Upper lobe of left lung (tissue), 6 donors: ENCODE measurements at regions not wholly inside any gene's neighbourhood (a gene's known extent, or its start where the extent isn't known, plus 50 kb on each side); places are given as distances from the start of the nearest gene placed in this dataset.
"Not testable (repeated sequence)": the region's sequence is repeated elsewhere in the genome, so short reads cannot be mapped to it uniquely, and the experiment has no call there.

ENCODE experiments used
- ATAC-seq, 2 donors: fragments of 200-7000 bp; cut with Tn5 transposase; one replicate each; pipeline ENCODE4 v1.9.1; 2022; ENCODE audit warnings: mild to moderate bottlenecking in 2 of 2, moderate library complexity in 2 of 2; ENCODE audit not compliant: low FRiP score in 2 of 2
- DNase-seq, 2 donors: peaks; one replicate each; pipeline ENCODE4 v3.0.0-alpha.2; 2019 to 2020
- H3K27ac ChIP-seq, 4 donors: fragments of 200-600 bp; sonication (generic); one replicate each; pipeline ENCODE4 v1.5.1; 2016 to 2019
- H3K27me3 ChIP-seq, 4 donors: fragments of 200-600 bp; sonication (generic); one replicate each; pipeline ENCODE4 v1.5.1; 2017 to 2019
- H3K36me3 ChIP-seq, 4 donors: fragments of 200-600 bp; sonication (generic); one replicate each; pipeline ENCODE4 v1.5.1; 2016 to 2019
- H3K4me1 ChIP-seq, 4 donors: fragments of 200-600 bp; sonication (generic); one replicate each; pipeline ENCODE4 v1.5.1; 2018 to 2019
- H3K4me3 ChIP-seq, 4 donors: fragments of 200-600 bp; sonication (generic); one replicate each; pipeline ENCODE4 v1.5.1; 2017 to 2019; ENCODE audit warnings: mild to moderate bottlenecking in 2 of 4, moderate library complexity in 1 of 4
- H3K9me3 ChIP-seq, 4 donors: fragments of 200-600 bp; sonication (generic); one replicate each; pipeline ENCODE4 v1.5.1; 2018 to 2019
- CTCF ChIP-seq, 6 experiments: fragments of 450-650 bp in 4 of 6; fragments of 200-600 bp in 2 of 6; sonication (generic) in 2 of 6; IDR thresholded peaks; one replicate each; pipeline ENCODE4 v1.5.1; 2016 to 2019; ENCODE audit warnings: antibody characterized with exemption in 6 of 6
- EP300 ChIP-seq, 4 donors: sonication (generic); formaldehyde crosslinking; IDR thresholded peaks; one replicate each; pipeline ENCODE4 v1.5.1; 2017; ENCODE audit warnings: antibody characterized with exemption in 4 of 4, control low read depth in 2 of 4
- POLR2A ChIP-seq, 4 donors: fragments of 450-650 bp; IDR thresholded peaks; one replicate each; pipeline ENCODE4 v1.5.1; 2016 to 2017; ENCODE audit warnings: antibody characterized with exemption in 4 of 4, mild to moderate bottlenecking in 2 of 4
- POLR2AphosphoS5 ChIP-seq, 2 donors: sonication (generic); formaldehyde crosslinking; IDR thresholded peaks; one replicate each; pipeline ENCODE4 v1.5.1; 2017; ENCODE audit warnings: antibody characterized with exemption in 2 of 2
- WGBS, 2 donors: methylation state at CpG; one replicate each; pipeline ENCODE4 v1.1.5; 2017 to 2018; 5-methylcytosine and 5-hydroxymethylcytosine counted together
- donor health status: DM: no; HTN: no; CAD: no; lungs with moderate emphysema.
- donor health status: DM: no; HTN: yes; CAD: no; lungs with severe emphysema.

- H3K4me3 ChIP-seq: no peak overlapping the region
- H3K27ac ChIP-seq: no peak overlapping the region
- ATAC-seq: no peak
- no peaks in the 10 kb centered on the region for H3K4me1 ChIP-seq
- no peaks in the 10 kb centered on the region for H3K9me3 ChIP-seq
- 10 to 30% methylated on average over 3 of the region's 3 CpGs for WGBS, 2 donors
- DNase-seq: no peak
- H3K36me3 ChIP-seq: no peaks in the 10 kb centered on the region
- TF ChIP-seq CTCF (IDR thresholded peaks at IDR 0.05) (no peak), EP300 (IDR thresholded peaks at IDR 0.05) (no peak), POLR2A (IDR thresholded peaks at IDR 0.05) (no peak), POLR2AphosphoS5 (IDR thresholded peaks at IDR 0.05) (no peak)
- no peaks in the 10 kb centered on the region for H3K27me3 ChIP-seq
These were observed 154.8 kb upstream of the GRIK3 start for GRCh38 chr1:37189111-37189510.

- Histone ChIP-seq H3K9me3 (peaks cover 0 to 5% (median 0%) of the 10 kb centered on the region in 4 donors), H3K36me3 (no peaks in the 10 kb centered on the region), H3K27me3 (no peaks in the 10 kb centered on the region), H3K4me3 (no peak overlapping the region), H3K27ac (no peak overlapping the region), H3K4me1 (no peaks in the 10 kb centered on the region)
- no peak for DNase-seq
- TF ChIP-seq CTCF (IDR thresholded peaks at IDR 0.05) (no peak), EP300 (IDR thresholded peaks at IDR 0.05) (no peak), POLR2AphosphoS5 (IDR thresholded peaks at IDR 0.05) (no peak), POLR2A (IDR thresholded peaks at IDR 0.05) (no peak)
- 38 to 61% methylated on average over 3 of the region's 3 CpGs for WGBS, 2 donors
- ATAC-seq: no peak
These were observed 163.1 kb upstream of the GRIK3 start for GRCh38 chr1:37197411-37197810.

GRCh38 chr1:37214305-37214704, 180.0 kb upstream of the GRIK3 start:
- H3K27ac ChIP-seq, H3K36me3 ChIP-seq, H3K4me3 ChIP-seq, ATAC-seq, H3K9me3 ChIP-seq, DNase-seq, H3K4me1 ChIP-seq, H3K27me3 ChIP-seq: not testable (repeated sequence)
- WGBS, 2 donors: 40 to 53% methylated on average over 5 of the region's 5 CpGs

- H3K4me1 ChIP-seq: no peaks in the 10 kb centered on the region
- ATAC-seq (no peak), DNase-seq (no peak)
- no peaks in the 10 kb centered on the region for H3K36me3 ChIP-seq
- H3K27me3 ChIP-seq: no peaks in the 10 kb centered on the region
- no peak overlapping the region for H3K4me3 ChIP-seq
- H3K9me3 ChIP-seq: peaks cover 0 to 7% (median 0%) of the 10 kb centered on the region in 4 donors
- H3K27ac ChIP-seq: no peak overlapping the region
- WGBS, 2 donors: 86% methylated on average over 2 of the region's 2 CpGs; no CpG with 5 or more reads in 1 of the 2 donors
- no peak for TF ChIP-seq EP300 (IDR thresholded peaks at IDR 0.05)
- no peak for TF ChIP-seq POLR2AphosphoS5 (IDR thresholded peaks at IDR 0.05)
- no peak for TF ChIP-seq POLR2A (IDR thresholded peaks at IDR 0.05)
These were observed 199.3 kb upstream of the GRIK3 start for GRCh38 chr1:37233606-37234005.

- no peak for DNase-seq
- no peaks in the 10 kb centered on the region for H3K36me3 ChIP-seq
- no peaks in the 10 kb centered on the region for H3K4me1 ChIP-seq
- ATAC-seq: no peak
- H3K4me3 ChIP-seq: no peak overlapping the region
- TF ChIP-seq POLR2AphosphoS5 (IDR thresholded peaks at IDR 0.05) (no peak), CTCF (IDR thresholded peaks at IDR 0.05) (no peak), EP300 (IDR thresholded peaks at IDR 0.05) (no peak), POLR2A (IDR thresholded peaks at IDR 0.05) (no peak)
- no peak overlapping the region for H3K27ac ChIP-seq
- no peaks in the 10 kb centered on the region for H3K27me3 ChIP-seq
- WGBS, 2 donors: 22 to 29% methylated on average over 5 to 12 of the region's 12 CpGs
- H3K9me3 ChIP-seq: peaks cover 0 to 7% (median 0%) of the 10 kb centered on the region in 4 donors
These were observed 200.7 kb upstream of the GRIK3 start for GRCh38 chr1:37234941-37235418.

GRCh38 chr1:37237948-37238347, 203.6 kb upstream of the GRIK3 start:
- no peak for ATAC-seq
- Histone ChIP-seq H3K36me3 (no peaks in the 10 kb centered on the region), H3K4me3 (no peak overlapping the region), H3K27me3 (no peaks in the 10 kb centered on the region), H3K9me3 (no peaks in the 10 kb centered on the region), H3K27ac (no peak overlapping the region), H3K4me1 (no peaks in the 10 kb centered on the region)
- no peak for TF ChIP-seq POLR2AphosphoS5 (IDR thresholded peaks at IDR 0.05)
- TF ChIP-seq CTCF (IDR thresholded peaks at IDR 0.05): no peak
- TF ChIP-seq POLR2A (IDR thresholded peaks at IDR 0.05): no peak
- no peak for TF ChIP-seq EP300 (IDR thresholded peaks at IDR 0.05)
- WGBS, 2 donors: 51 to 56% methylated on average over 2 of the region's 2 CpGs
- no peak for DNase-seq
